ENCODE measurements at regions not wholly inside any gene's neighbourhood (a gene's known extent, or its start where the extent isn't known, plus 50 kb on each side); places are given as distances from the start of the nearest gene placed in this dataset.

GRCh38 chr1:209485751-209486150, 97.8 kb upstream of the CAMK1G start:
- no peak for FAIRE-seq
- no peak for DNase-seq (ENCODE audit: insufficient read length)
- TF ChIP-seq POLR2AphosphoS5 (IDR thresholded peaks at IDR 0.05; ENCODE audit: low read depth, low read length), result no peak

GRCh38 chr1:209486861-209487593, 96.5 kb upstream of the CAMK1G start:
- no peak for TF ChIP-seq POLR2AphosphoS5 (IDR thresholded peaks at IDR 0.05; ENCODE audit: low read depth, low read length)
- no peak for TF ChIP-seq POLR2A (IDR thresholded peaks at IDR 0.05; ENCODE audit: low read depth, low read length)
- TF ChIP-seq TAF1 (IDR thresholded peaks at IDR 0.05; ENCODE audit: borderline replicate concordance, low read depth, low read length), result no peak
- DNase-seq (ENCODE audit: insufficient read length), result no peak
- FAIRE-seq, result no peak

GRCh38 chr1:209490013-209490412, 93.5 kb upstream of the CAMK1G start:
- DNase-seq (ENCODE audit: insufficient read length) (no peak), FAIRE-seq (no peak)
- no peak for TF ChIP-seq TAF1 (IDR thresholded peaks at IDR 0.05; ENCODE audit: borderline replicate concordance, low read depth, low read length)
- no peak for TF ChIP-seq POLR2AphosphoS5 (IDR thresholded peaks at IDR 0.05; ENCODE audit: low read depth, low read length)
- no peak for TF ChIP-seq POLR2A (IDR thresholded peaks at IDR 0.05; ENCODE audit: low read depth, low read length)

- no peak for DNase-seq (ENCODE audit: insufficient read length)
- no peak for FAIRE-seq
- no peak for TF ChIP-seq TAF1 (IDR thresholded peaks at IDR 0.05; ENCODE audit: borderline replicate concordance, low read depth, low read length)
- no peak for TF ChIP-seq POLR2A (IDR thresholded peaks at IDR 0.05; ENCODE audit: low read depth, low read length)
- TF ChIP-seq POLR2AphosphoS5 (IDR thresholded peaks at IDR 0.05; ENCODE audit: low read depth, low read length), result no peak
Measured at GRCh38 chr1:209491031-209491430, 92.5 kb upstream of the CAMK1G start.

GRCh38 chr1:209491496-209491895, 92.0 kb upstream of the CAMK1G start:
- FAIRE-seq (no peak), DNase-seq (ENCODE audit: insufficient read length) (no peak)

GRCh38 chr1:209491897-209492296, 91.6 kb upstream of the CAMK1G start:
- DNase-seq (ENCODE audit: insufficient read length) (no peak), FAIRE-seq (no peak)
- TF ChIP-seq TAF1 (IDR thresholded peaks at IDR 0.05; ENCODE audit: borderline replicate concordance, low read depth, low read length) (no peak), POLR2AphosphoS5 (IDR thresholded peaks at IDR 0.05; ENCODE audit: low read depth, low read length) (no peak), POLR2A (IDR thresholded peaks at IDR 0.05; ENCODE audit: low read depth, low read length) (no peak)

More at GRCh38 chr1:209491496-209491895, 92.0 kb upstream of the CAMK1G start:
- TF ChIP-seq TAF1 (IDR thresholded peaks at IDR 0.05; ENCODE audit: borderline replicate concordance, low read depth, low read length), result no peak
- no peak for TF ChIP-seq POLR2AphosphoS5 (IDR thresholded peaks at IDR 0.05; ENCODE audit: low read depth, low read length)
- no peak for TF ChIP-seq POLR2A (IDR thresholded peaks at IDR 0.05; ENCODE audit: low read depth, low read length)

- TF ChIP-seq POLR2AphosphoS5 (IDR thresholded peaks at IDR 0.05; ENCODE audit: low read depth, low read length), result no peak
- no peak for TF ChIP-seq TAF1 (IDR thresholded peaks at IDR 0.05; ENCODE audit: borderline replicate concordance, low read depth, low read length)
- TF ChIP-seq POLR2A (IDR thresholded peaks at IDR 0.05; ENCODE audit: low read depth, low read length), result no peak
- DNase-seq (ENCODE audit: insufficient read length) (no peak), FAIRE-seq (no peak)
Measured at GRCh38 chr1:209493559-209493958, 90.0 kb upstream of the CAMK1G start.

GRCh38 chr1:209497729-209498128, 85.8 kb upstream of the CAMK1G start:
- FAIRE-seq (no peak), DNase-seq (ENCODE audit: insufficient read length) (no peak)
- TF ChIP-seq POLR2A (IDR thresholded peaks at IDR 0.05; ENCODE audit: low read depth, low read length) (no peak), TAF1 (IDR thresholded peaks at IDR 0.05; ENCODE audit: borderline replicate concordance, low read depth, low read length) (no peak), POLR2AphosphoS5 (IDR thresholded peaks at IDR 0.05; ENCODE audit: low read depth, low read length) (no peak)

- DNase-seq (ENCODE audit: insufficient read length), result no peak
- TF ChIP-seq POLR2A (IDR thresholded peaks at IDR 0.05; ENCODE audit: low read depth, low read length) (no peak), POLR2AphosphoS5 (IDR thresholded peaks at IDR 0.05; ENCODE audit: low read depth, low read length) (no peak), TAF1 (IDR thresholded peaks at IDR 0.05; ENCODE audit: borderline replicate concordance, low read depth, low read length) (no peak)
- no peak for FAIRE-seq
Measured at GRCh38 chr1:209500993-209501392, 82.5 kb upstream of the CAMK1G start.

GRCh38 chr1:209503196-209503595, 80.3 kb upstream of the CAMK1G start:
- DNase-seq (ENCODE audit: insufficient read length) (no peak), FAIRE-seq (no peak)
- no peak for TF ChIP-seq TAF1 (IDR thresholded peaks at IDR 0.05; ENCODE audit: borderline replicate concordance, low read depth, low read length)
- no peak for TF ChIP-seq POLR2AphosphoS5 (IDR thresholded peaks at IDR 0.05; ENCODE audit: low read depth, low read length)
- no peak for TF ChIP-seq POLR2A (IDR thresholded peaks at IDR 0.05; ENCODE audit: low read depth, low read length)

- TF ChIP-seq POLR2AphosphoS5 (IDR thresholded peaks at IDR 0.05; ENCODE audit: low read depth, low read length) (no peak), TAF1 (IDR thresholded peaks at IDR 0.05; ENCODE audit: borderline replicate concordance, low read depth, low read length) (no peak), POLR2A (IDR thresholded peaks at IDR 0.05; ENCODE audit: low read depth, low read length) (no peak)
- no peak for FAIRE-seq
- no peak for DNase-seq (ENCODE audit: insufficient read length)
Measured at GRCh38 chr1:209504571-209504970, 78.9 kb upstream of the CAMK1G start.

GRCh38 chr1:209505044-209505443, 78.5 kb upstream of the CAMK1G start:
- FAIRE-seq (no peak), DNase-seq (ENCODE audit: insufficient read length) (no peak)
- TF ChIP-seq TAF1 (IDR thresholded peaks at IDR 0.05; ENCODE audit: borderline replicate concordance, low read depth, low read length) (no peak), POLR2A (IDR thresholded peaks at IDR 0.05; ENCODE audit: low read depth, low read length) (no peak), POLR2AphosphoS5 (IDR thresholded peaks at IDR 0.05; ENCODE audit: low read depth, low read length) (no peak)

Data from GM12892 (cell line).